NB4 (cell line): ENCODE measurements at regions not wholly inside any gene's neighbourhood (a gene's known extent, or its start where the extent isn't known, plus 50 kb on each side); places are given as distances from the start of the nearest gene placed in this dataset.

Experiments
- DNase-seq: peaks from one replicate; pipeline ENCODE4 v3.0.0; 2010; ENCODE audit warnings: low read depth
- H3K4me3 ChIP-seq: one replicate; pipeline ENCODE4 v1.5.1; 2011; ENCODE audit warnings: mild to moderate bottlenecking, low read depth, low read length, moderate library complexity
- CTCF ChIP-seq: IDR thresholded peaks from one replicate; pipeline ENCODE4 v1.5.1; 2012; ENCODE audit warnings: low read depth, low read length
- MAX ChIP-seq: IDR thresholded peaks from 2 replicates; pipeline ENCODE4 v1.6.1; 2011; ENCODE audit warnings: low read depth, low read length
- MYC ChIP-seq: IDR thresholded peaks from 2 replicates; pipeline ENCODE4 v1.6.1; 2011; ENCODE audit warnings: low read depth, low read length
- POLR2A ChIP-seq: IDR thresholded peaks from 2 replicates; pipeline ENCODE4 v1.6.1; 2011; ENCODE audit warnings: mild to moderate bottlenecking; ENCODE audit not compliant: insufficient read length; ENCODE audit errors: extremely low read depth

GRCh38 chr15:66615846-66616245, 50.0 kb upstream of the LCTL start:
- DNase-seq: no peak
- no peak overlapping the region for H3K4me3 ChIP-seq
- no peak for TF ChIP-seq MYC
- no peak for TF ChIP-seq MAX
- TF ChIP-seq POLR2A: no peak
- no peak for TF ChIP-seq CTCF

GRCh38 chr15:66617137-66618090, 51.6 kb upstream of the LCTL start:
- DNase-seq: peak; percentile 89
- peak overlapping the region; percentile 32 for H3K4me3 ChIP-seq
- TF ChIP-seq MAX: 0 out of 2 replicates have a peak, but pooled peaks have one; percentile 25
- TF ChIP-seq CTCF: no peak
- peak; percentile 48 for TF ChIP-seq POLR2A

GRCh38 chr15:66619152-66619903, 53.5 kb upstream of the LCTL start:
- TF ChIP-seq MAX (peak; percentile 28; the same call in 1 of the 2 replicates), MYC (peak; percentile 53), POLR2A (no peak), CTCF (peak; percentile 84)
- DNase-seq: peak; percentile 78

GRCh38 chr15:66620341-66620740, 54.5 kb upstream of the LCTL start:
- H3K4me3 ChIP-seq: no peak overlapping the region
- no peak for DNase-seq
- TF ChIP-seq CTCF: no peak
- no peak for TF ChIP-seq MYC
- TF ChIP-seq MAX: no peak
- TF ChIP-seq POLR2A: no peak

More at GRCh38 chr15:66619152-66619903, 53.5 kb upstream of the LCTL start:
- no peak overlapping the region for H3K4me3 ChIP-seq

GRCh38 chr15:66620744-66621344, 55.0 kb upstream of the LCTL start:
- no peak for DNase-seq
- no peak overlapping the region for H3K4me3 ChIP-seq
- TF ChIP-seq MAX: no peak
- TF ChIP-seq POLR2A: no peak
- TF ChIP-seq MYC: no peak
- no peak for TF ChIP-seq CTCF
